ENCODE measurements at regions not wholly inside any gene's neighbourhood (a gene's known extent, or its start where the extent isn't known, plus 50 kb on each side); places are given as distances from the start of the nearest gene placed in this dataset.
"Not testable (repeated sequence)": the region's sequence is repeated elsewhere in the genome, so short reads cannot be mapped to it uniquely, and the experiment has no call there.

GRCh38 chr6:82470123-82470522, 106.5 kb downstream of the TPBG start:
- not testable (repeated sequence) for H3K9ac ChIP-seq (ENCODE audit: low read depth, low read length); H3K4me3 ChIP-seq (ENCODE audit: low read length); H3K4me1 ChIP-seq (ENCODE audit: insufficient read depth, low read length); H3K27ac ChIP-seq (ENCODE audit: low read depth, low read length); H3K27me3 ChIP-seq (ENCODE audit: insufficient read depth, low read length); H3K36me3 ChIP-seq (ENCODE audit: insufficient read depth, low read length)
- peaks cover 44% of the 10 kb centered on the region for H3K9me3 ChIP-seq (ENCODE audit: insufficient read depth, low read depth, low read length)
- WGBS = 95% methylated on average over 8 of the region's 8 CpGs

GRCh38 chr6:82475106-82475505, 111.5 kb downstream of the TPBG start:
- not testable (repeated sequence) for H3K27ac ChIP-seq (ENCODE audit: low read depth, low read length); H3K27me3 ChIP-seq (ENCODE audit: insufficient read depth, low read length); H3K4me3 ChIP-seq (ENCODE audit: low read length); H3K9ac ChIP-seq (ENCODE audit: low read depth, low read length); H3K9me3 ChIP-seq (ENCODE audit: insufficient read depth, low read depth, low read length); H3K36me3 ChIP-seq (ENCODE audit: insufficient read depth, low read length); H3K4me1 ChIP-seq (ENCODE audit: insufficient read depth, low read length)
- WGBS = no CpG with 5 or more reads among the region's 5 CpGs

- Histone ChIP-seq H3K4me1 (ENCODE audit: insufficient read depth, low read length) (no peaks in the 10 kb centered on the region), H3K27me3 (ENCODE audit: insufficient read depth, low read length) (no peaks in the 10 kb centered on the region), H3K36me3 (ENCODE audit: insufficient read depth, low read length) (no peaks in the 10 kb centered on the region), H3K9ac (ENCODE audit: low read depth, low read length) (no peak overlapping the region), H3K4me3 (ENCODE audit: low read length) (no peak overlapping the region), H3K9me3 (ENCODE audit: insufficient read depth, low read depth, low read length) (peaks cover 43% of the 10 kb centered on the region), H3K27ac (ENCODE audit: low read depth, low read length) (no peak overlapping the region)
- WGBS = 92% methylated on average over 3 of the region's 3 CpGs
Measured at GRCh38 chr6:82484001-82484400, 120.4 kb downstream of the TPBG start.

DNA sequence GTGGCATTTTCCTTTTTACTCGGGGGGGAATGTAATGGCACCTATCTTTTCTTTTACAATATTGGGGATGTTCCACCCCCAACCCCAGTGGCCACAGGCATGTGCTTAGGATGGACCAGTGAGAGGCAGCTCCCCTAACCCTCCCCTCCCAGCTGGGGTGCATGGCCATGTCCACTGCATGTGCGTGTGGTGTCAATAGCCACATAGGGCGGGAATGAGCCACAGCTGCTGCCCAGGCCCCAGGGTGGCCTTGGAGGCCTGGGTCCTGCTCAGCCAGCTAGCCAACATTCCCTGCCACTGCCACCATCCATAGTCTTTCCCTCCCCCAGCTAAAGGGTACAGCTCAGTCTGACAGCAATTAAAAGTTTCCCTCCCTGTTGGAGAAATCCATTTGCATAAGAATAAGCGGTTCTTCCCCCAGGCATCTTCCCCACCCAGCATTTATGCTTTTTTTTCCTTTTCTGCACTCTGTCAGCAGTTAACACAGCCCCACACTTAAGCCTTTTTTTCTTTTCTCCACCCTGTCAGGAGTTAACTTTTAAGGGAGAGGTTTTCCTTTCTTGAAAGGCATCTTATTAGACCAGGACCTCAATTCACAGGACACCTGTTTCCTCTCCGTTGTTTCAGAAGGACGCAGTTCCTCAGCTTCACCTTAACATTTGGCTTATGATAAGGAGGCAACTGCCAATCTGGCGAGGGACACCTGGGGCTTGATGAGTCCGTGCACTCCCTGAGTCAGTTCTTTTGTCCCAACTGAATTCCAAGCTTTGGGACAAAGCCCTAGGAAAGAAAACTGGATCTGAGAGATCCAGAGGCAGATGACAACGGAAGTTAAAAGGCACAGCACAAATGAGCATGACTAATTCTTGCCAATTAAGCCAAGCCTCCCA, 121.4 kb downstream of the TPBG start:
- peaks cover 53% of the 10 kb centered on the region for H3K9me3 ChIP-seq (ENCODE audit: insufficient read depth, low read depth, low read length)
- 66% methylated on average over 9 of the region's 9 CpGs for WGBS
- no peak overlapping the region; the same call in 1 of the 2 replicates for H3K27ac ChIP-seq (ENCODE audit: low read depth, low read length)
- no peak overlapping the region for H3K4me3 ChIP-seq (ENCODE audit: low read length)
- H3K9ac ChIP-seq (ENCODE audit: low read depth, low read length) = no peak overlapping the region
- no peaks in the 10 kb centered on the region for H3K4me1 ChIP-seq (ENCODE audit: insufficient read depth, low read length)
- H3K27me3 ChIP-seq (ENCODE audit: insufficient read depth, low read length) = no peaks in the 10 kb centered on the region
- H3K36me3 ChIP-seq (ENCODE audit: insufficient read depth, low read length) = no peaks in the 10 kb centered on the region

DNA sequence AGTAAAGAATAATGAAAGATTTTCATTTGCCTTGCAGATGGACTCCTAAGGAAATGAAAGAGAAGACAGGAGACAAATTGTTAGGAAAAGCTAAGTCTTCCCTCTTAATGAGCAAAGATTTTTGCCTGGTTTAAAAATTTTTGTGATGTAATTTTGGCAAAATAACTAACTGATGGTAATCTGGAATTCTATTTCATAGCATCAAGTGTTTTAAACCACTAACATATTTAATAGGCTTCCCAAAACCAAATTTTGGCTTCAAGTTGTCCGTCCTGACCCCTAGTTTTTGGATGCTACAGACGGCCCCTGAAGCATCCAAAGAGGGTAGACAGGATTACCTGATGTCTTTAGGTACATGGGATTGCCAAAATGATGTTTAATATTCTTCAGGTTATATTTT, 124.3 kb downstream of the TPBG start:
- 94% methylated on average over 2 of the region's 2 CpGs for WGBS
- Histone ChIP-seq H3K4me3 (ENCODE audit: low read length) (no peak overlapping the region), H3K27me3 (ENCODE audit: insufficient read depth, low read length) (no peaks in the 10 kb centered on the region), H3K4me1 (ENCODE audit: insufficient read depth, low read length) (peaks cover 7% of the 10 kb centered on the region; the same call in 1 of the 2 replicates), H3K9me3 (ENCODE audit: insufficient read depth, low read depth, low read length) (peaks cover 65% of the 10 kb centered on the region), H3K9ac (ENCODE audit: low read depth, low read length) (no peak overlapping the region), H3K36me3 (ENCODE audit: insufficient read depth, low read length) (no peaks in the 10 kb centered on the region), H3K27ac (ENCODE audit: low read depth, low read length) (no peak overlapping the region)

DNA sequence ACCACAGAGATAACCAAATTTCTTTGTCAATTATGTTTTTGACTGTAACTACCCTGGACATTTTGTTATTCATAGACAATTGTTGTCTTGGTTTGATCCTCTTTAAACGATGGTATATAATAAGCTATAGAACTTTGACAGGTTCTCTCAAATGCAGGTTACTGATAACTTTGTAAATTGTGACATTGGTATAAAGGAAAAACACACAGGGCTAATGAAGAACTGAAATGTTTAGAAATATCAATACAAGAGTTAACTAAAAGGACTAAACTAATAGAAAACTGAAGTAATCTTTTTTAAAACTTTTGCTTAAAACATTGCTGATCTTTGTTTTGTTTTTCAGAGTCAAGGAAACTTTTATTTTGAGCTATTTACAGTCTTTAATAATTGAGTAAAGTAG, 124.8 kb downstream of the TPBG start:
- Histone ChIP-seq H3K4me3 (ENCODE audit: low read length) (no peak overlapping the region), H3K4me1 (ENCODE audit: insufficient read depth, low read length) (peaks cover 7% of the 10 kb centered on the region; the same call in 1 of the 2 replicates), H3K27me3 (ENCODE audit: insufficient read depth, low read length) (no peaks in the 10 kb centered on the region), H3K9ac (ENCODE audit: low read depth, low read length) (no peak overlapping the region), H3K9me3 (ENCODE audit: insufficient read depth, low read depth, low read length) (peaks cover 62% of the 10 kb centered on the region), H3K27ac (ENCODE audit: low read depth, low read length) (no peak overlapping the region), H3K36me3 (ENCODE audit: insufficient read depth, low read length) (no peaks in the 10 kb centered on the region)
- WGBS = 100% methylated on average over 1 of the region's 1 CpG

DNA sequence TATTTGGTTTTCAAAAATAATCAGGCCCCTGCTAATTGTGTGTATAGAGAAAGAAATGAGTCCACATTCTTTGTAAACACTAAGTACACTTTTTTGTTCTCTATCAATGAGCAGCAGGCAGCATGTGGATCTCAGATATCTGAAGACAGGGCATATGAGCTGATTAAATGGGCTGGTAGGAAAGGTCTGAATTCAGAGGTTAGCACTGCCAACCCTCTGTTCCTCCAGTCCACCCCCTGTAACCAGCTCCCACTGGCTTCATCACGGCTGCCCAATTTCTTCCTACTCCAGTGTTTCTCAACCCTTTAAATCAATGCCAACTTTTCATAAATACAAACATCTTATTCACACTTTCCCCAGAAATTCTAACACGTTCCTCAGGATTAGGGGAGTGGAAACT, 128.5 kb downstream of the TPBG start:
- H3K4me1 ChIP-seq (ENCODE audit: insufficient read depth, low read length) = peaks cover 7% of the 10 kb centered on the region; the same call in 1 of the 2 replicates
- no peaks in the 10 kb centered on the region for H3K27me3 ChIP-seq (ENCODE audit: insufficient read depth, low read length)
- 83% methylated on average over 2 of the region's 2 CpGs for WGBS
- peaks cover 41% of the 10 kb centered on the region for H3K9me3 ChIP-seq (ENCODE audit: insufficient read depth, low read depth, low read length)
- no peak overlapping the region; the same call in 1 of the 2 replicates for H3K27ac ChIP-seq (ENCODE audit: low read depth, low read length)
- H3K9ac ChIP-seq (ENCODE audit: low read depth, low read length) = no peak overlapping the region
- no peaks in the 10 kb centered on the region for H3K36me3 ChIP-seq (ENCODE audit: insufficient read depth, low read length)
- H3K4me3 ChIP-seq (ENCODE audit: low read length) = no peak overlapping the region

GRCh38 chr6:82493467-82493866, 129.8 kb downstream of the TPBG start:
- no peak overlapping the region for H3K4me3 ChIP-seq (ENCODE audit: low read length)
- H3K4me1 ChIP-seq (ENCODE audit: insufficient read depth, low read length) = peaks cover 7% of the 10 kb centered on the region; the same call in 1 of the 2 replicates
- no peak overlapping the region for H3K9ac ChIP-seq (ENCODE audit: low read depth, low read length)
- H3K9me3 ChIP-seq (ENCODE audit: insufficient read depth, low read depth, low read length) = peaks cover 27% of the 10 kb centered on the region
- no peaks in the 10 kb centered on the region for H3K36me3 ChIP-seq (ENCODE audit: insufficient read depth, low read length)
- no peaks in the 10 kb centered on the region for H3K27me3 ChIP-seq (ENCODE audit: insufficient read depth, low read length)
- no peak overlapping the region for H3K27ac ChIP-seq (ENCODE audit: low read depth, low read length)
- WGBS = 100% methylated on average over 1 of the region's 1 CpG

GRCh38 chr6:82494367-82494766, 130.8 kb downstream of the TPBG start:
- Histone ChIP-seq H3K27me3 (ENCODE audit: insufficient read depth, low read length) (no peaks in the 10 kb centered on the region), H3K36me3 (ENCODE audit: insufficient read depth, low read length) (no peaks in the 10 kb centered on the region), H3K4me3 (ENCODE audit: low read length) (no peak overlapping the region), H3K9me3 (ENCODE audit: insufficient read depth, low read depth, low read length) (peaks cover 18% of the 10 kb centered on the region), H3K9ac (ENCODE audit: low read depth, low read length) (no peak overlapping the region), H3K27ac (ENCODE audit: low read depth, low read length) (no peak overlapping the region), H3K4me1 (ENCODE audit: insufficient read depth, low read length) (peaks cover 7% of the 10 kb centered on the region; the same call in 1 of the 2 replicates)

- 86% methylated on average over 5 of the region's 5 CpGs for WGBS
- H3K4me1 ChIP-seq (ENCODE audit: insufficient read depth, low read length); H3K9ac ChIP-seq (ENCODE audit: low read depth, low read length); H3K9me3 ChIP-seq (ENCODE audit: insufficient read depth, low read depth, low read length); H3K4me3 ChIP-seq (ENCODE audit: low read length); H3K27ac ChIP-seq (ENCODE audit: low read depth, low read length); H3K36me3 ChIP-seq (ENCODE audit: insufficient read depth, low read length); H3K27me3 ChIP-seq (ENCODE audit: insufficient read depth, low read length): not testable (repeated sequence)
Measured at GRCh38 chr6:82501901-82502300, 138.3 kb downstream of the TPBG start.

- no peak overlapping the region for H3K9ac ChIP-seq (ENCODE audit: low read depth, low read length)
- no peaks in the 10 kb centered on the region for H3K36me3 ChIP-seq (ENCODE audit: insufficient read depth, low read length)
- no peak overlapping the region for H3K4me3 ChIP-seq (ENCODE audit: low read length)
- H3K9me3 ChIP-seq (ENCODE audit: insufficient read depth, low read depth, low read length) = peaks cover 7% of the 10 kb centered on the region; the same call in 1 of the 2 replicates
- H3K27ac ChIP-seq (ENCODE audit: low read depth, low read length) = no peak overlapping the region
- WGBS = 50% methylated on average over 1 of the region's 1 CpG
- peaks cover 9% of the 10 kb centered on the region for H3K4me1 ChIP-seq (ENCODE audit: insufficient read depth, low read length)
- no peaks in the 10 kb centered on the region for H3K27me3 ChIP-seq (ENCODE audit: insufficient read depth, low read length)
Measured at GRCh38 chr6:82506526-82506925, 142.9 kb downstream of the TPBG start.
